Hepatocyte (in vitro differentiated cells): ENCODE measurements at regions not wholly inside any gene's neighbourhood (a gene's known extent, or its start where the extent isn't known, plus 50 kb on each side); places are given as distances from the start of the nearest gene placed in this dataset.

Source experiments
- CTCF ChIP-seq: fragments of 200-600 bp; sonication (generic); IDR thresholded peaks from 2 replicates; pipeline ENCODE4 v1.5.1; 2016; ENCODE audit warnings: antibody characterized with exemption, mild to moderate bottlenecking; ENCODE audit not compliant: poor library complexity
- EZH2 ChIP-seq: fragments of 200-600 bp; sonication (generic); IDR thresholded peaks from 2 replicates; pipeline ENCODE4 v1.6.1; 2016; ENCODE audit warnings: antibody characterized with exemption, mild to moderate bottlenecking, borderline replicate concordance

GRCh38 chr2:156652691-156653090 is 216.5 kb downstream of the GPD2 start:
- no peak for TF ChIP-seq CTCF
- TF ChIP-seq EZH2: no peak
